ENCODE measurements at regions not wholly inside any gene's neighbourhood (a gene's known extent, or its start where the extent isn't known, plus 50 kb on each side); places are given as distances from the start of the nearest gene placed in this dataset.

GRCh38 chr12:63223128-63223527 is 72.1 kb upstream of the AVPR1A start:
- H3K9me3 Mint-ChIP-seq (ENCODE audit: low read depth), result no peaks in the 10 kb centered on the region

GRCh38 chr12:63222582-63222981 is 71.6 kb upstream of the AVPR1A start:
- H3K4me3 Mint-ChIP-seq (ENCODE audit: unreplicated experiment), result no peak overlapping the region
- no peaks in the 10 kb centered on the region for H3K4me1 Mint-ChIP-seq (ENCODE audit: low read depth)
- H3K36me3 Mint-ChIP-seq (ENCODE audit: low read depth), result no peaks in the 10 kb centered on the region
- no peak for DNase-seq (ENCODE audit: low spot score)
- H3K9me3 Mint-ChIP-seq (ENCODE audit: low read depth), result no peaks in the 10 kb centered on the region
- H3K27ac Mint-ChIP-seq (ENCODE audit: unreplicated experiment), result no peak overlapping the region
- no peak for TF ChIP-seq CTCF (IDR thresholded peaks at IDR 0.05)
- peaks cover 20% of the 10 kb centered on the region for H3K27me3 Mint-ChIP-seq (ENCODE audit: low read depth)

More at GRCh38 chr12:63223128-63223527, 72.1 kb upstream of the AVPR1A start:
- H3K4me1 Mint-ChIP-seq (ENCODE audit: low read depth), result no peaks in the 10 kb centered on the region
- no peak for TF ChIP-seq CTCF (IDR thresholded peaks at IDR 0.05)
- H3K4me3 Mint-ChIP-seq (ENCODE audit: unreplicated experiment), result no peak overlapping the region
- H3K27me3 Mint-ChIP-seq (ENCODE audit: low read depth), result peaks cover 22% of the 10 kb centered on the region
- H3K27ac Mint-ChIP-seq (ENCODE audit: unreplicated experiment), result no peak overlapping the region
- H3K36me3 Mint-ChIP-seq (ENCODE audit: low read depth), result no peaks in the 10 kb centered on the region
- no peak for DNase-seq (ENCODE audit: low spot score)

- Mint-ChIP-seq H3K36me3 (ENCODE audit: low read depth) (no peaks in the 10 kb centered on the region), H3K27ac (ENCODE audit: unreplicated experiment) (no peak overlapping the region), H3K4me1 (ENCODE audit: low read depth) (no peaks in the 10 kb centered on the region), H3K27me3 (ENCODE audit: low read depth) (peaks cover 20% of the 10 kb centered on the region), H3K9me3 (ENCODE audit: low read depth) (no peaks in the 10 kb centered on the region), H3K4me3 (ENCODE audit: unreplicated experiment) (no peak overlapping the region)
- TF ChIP-seq CTCF (IDR thresholded peaks at IDR 0.05), result no peak
- DNase-seq (ENCODE audit: low spot score), result no peak
Observed at GRCh38 chr12:63220921-63221320, 69.9 kb upstream of the AVPR1A start.

GRCh38 chr12:63212316-63212715 is 61.3 kb upstream of the AVPR1A start:
- Mint-ChIP-seq H3K36me3 (ENCODE audit: low read depth) (no peaks in the 10 kb centered on the region), H3K9me3 (ENCODE audit: low read depth) (no peaks in the 10 kb centered on the region), H3K4me3 (ENCODE audit: unreplicated experiment) (no peak overlapping the region), H3K27ac (ENCODE audit: unreplicated experiment) (no peak overlapping the region), H3K27me3 (ENCODE audit: low read depth) (peaks cover 5% of the 10 kb centered on the region), H3K4me1 (ENCODE audit: low read depth) (no peaks in the 10 kb centered on the region)
- no peak for DNase-seq (ENCODE audit: low spot score)
- no peak for TF ChIP-seq CTCF (IDR thresholded peaks at IDR 0.05)

GRCh38 chr12:63208956-63209355 is 58.0 kb upstream of the AVPR1A start:
- Mint-ChIP-seq H3K27me3 (ENCODE audit: low read depth) (peaks cover 8% of the 10 kb centered on the region), H3K9me3 (ENCODE audit: low read depth) (no peaks in the 10 kb centered on the region), H3K36me3 (ENCODE audit: low read depth) (no peaks in the 10 kb centered on the region), H3K4me1 (ENCODE audit: low read depth) (no peaks in the 10 kb centered on the region), H3K27ac (ENCODE audit: unreplicated experiment) (no peak overlapping the region), H3K4me3 (ENCODE audit: unreplicated experiment) (no peak overlapping the region)
- no peak for DNase-seq (ENCODE audit: low spot score)
- no peak for TF ChIP-seq CTCF (IDR thresholded peaks at IDR 0.05)
